ENCODE measurements at regions not wholly inside any gene's neighbourhood (a gene's known extent, or its start where the extent isn't known, plus 50 kb on each side); places are given as distances from the start of the nearest gene placed in this dataset.

DNA sequence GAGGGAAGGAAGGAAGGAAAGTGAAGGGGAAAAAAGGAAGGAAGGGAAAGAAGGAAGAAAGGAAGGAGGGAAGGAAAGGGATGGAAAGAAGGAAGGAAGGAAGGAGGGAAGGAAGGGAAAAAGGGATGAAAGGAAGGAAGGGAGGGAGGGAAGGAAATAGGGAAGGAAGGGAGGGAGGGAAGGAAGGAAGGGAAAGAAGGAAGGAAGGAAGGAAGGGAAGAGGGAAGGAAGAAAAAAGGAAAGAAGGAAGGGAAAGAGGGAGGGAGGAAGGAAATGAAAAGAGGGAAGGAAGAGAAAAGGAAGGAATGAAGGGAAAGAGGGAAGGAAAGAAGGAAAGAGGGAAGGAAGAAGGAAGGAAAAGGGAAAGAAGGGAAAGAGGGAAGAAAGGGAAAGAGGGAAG, 136.9 kb downstream of the BARX1 start:
- H3K4me3 ChIP-seq (ENCODE audit: low read depth, low read length), result no peak overlapping the region
- TF ChIP-seq, protein P1, sequence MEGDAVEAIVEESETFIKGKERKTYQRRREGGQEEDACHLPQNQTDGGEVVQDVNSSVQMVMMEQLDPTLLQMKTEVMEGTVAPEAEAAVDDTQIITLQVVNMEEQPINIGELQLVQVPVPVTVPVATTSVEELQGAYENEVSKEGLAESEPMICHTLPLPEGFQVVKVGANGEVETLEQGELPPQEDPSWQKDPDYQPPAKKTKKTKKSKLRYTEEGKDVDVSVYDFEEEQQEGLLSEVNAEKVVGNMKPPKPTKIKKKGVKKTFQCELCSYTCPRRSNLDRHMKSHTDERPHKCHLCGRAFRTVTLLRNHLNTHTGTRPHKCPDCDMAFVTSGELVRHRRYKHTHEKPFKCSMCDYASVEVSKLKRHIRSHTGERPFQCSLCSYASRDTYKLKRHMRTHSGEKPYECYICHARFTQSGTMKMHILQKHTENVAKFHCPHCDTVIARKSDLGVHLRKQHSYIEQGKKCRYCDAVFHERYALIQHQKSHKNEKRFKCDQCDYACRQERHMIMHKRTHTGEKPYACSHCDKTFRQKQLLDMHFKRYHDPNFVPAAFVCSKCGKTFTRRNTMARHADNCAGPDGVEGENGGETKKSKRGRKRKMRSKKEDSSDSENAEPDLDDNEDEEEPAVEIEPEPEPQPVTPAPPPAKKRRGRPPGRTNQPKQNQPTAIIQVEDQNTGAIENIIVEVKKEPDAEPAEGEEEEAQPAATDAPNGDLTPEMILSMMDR (IDR thresholded peaks at IDR 0.05; ENCODE audit: borderline replicate concordance, insufficient read depth, low read depth, low read length), result no peak

DNA sequence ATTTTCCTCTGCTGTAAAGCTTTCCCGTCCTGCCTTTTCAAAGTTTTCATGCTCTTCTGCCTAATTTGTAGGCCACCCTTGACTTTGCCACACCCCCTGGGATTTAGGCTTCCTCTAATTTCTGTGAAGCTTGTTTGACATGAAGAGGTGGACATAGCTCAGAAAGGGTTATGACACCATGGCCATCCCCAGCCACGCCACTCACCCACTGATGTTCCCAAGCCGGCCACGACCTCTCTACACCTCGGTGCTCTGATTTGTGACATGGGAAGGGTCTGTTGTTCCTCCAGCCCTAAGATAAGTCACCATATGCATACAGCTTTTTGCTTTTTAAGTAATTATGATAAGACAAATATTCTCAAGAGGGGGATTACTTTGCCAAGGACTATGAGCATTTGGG, 139.5 kb downstream of the BARX1 start:
- TF ChIP-seq, protein P1 (IDR thresholded peaks at IDR 0.05; ENCODE audit: borderline replicate concordance, insufficient read depth, low read depth, low read length), result no peak
- no peak overlapping the region for H3K4me3 ChIP-seq (ENCODE audit: low read depth, low read length)

DNA sequence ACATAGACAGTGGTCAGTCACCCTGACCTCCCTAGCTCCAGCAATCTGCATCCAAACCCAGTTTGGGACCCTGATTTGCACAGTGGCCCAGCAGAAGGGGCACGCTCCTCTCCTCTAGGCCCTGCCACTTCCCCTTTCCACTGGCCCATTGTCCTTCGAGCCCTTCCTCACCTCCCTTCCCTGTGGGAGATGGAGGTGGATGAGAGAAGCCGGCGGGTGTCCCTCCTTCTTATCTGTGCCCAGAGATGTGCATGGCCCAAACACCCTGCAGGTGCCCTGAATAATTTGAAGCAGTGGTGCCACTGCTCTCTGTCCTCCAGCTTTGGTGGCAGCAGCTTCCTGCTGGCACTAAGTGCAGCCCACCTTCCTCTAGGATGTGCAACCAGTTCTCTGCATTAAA, 140.0 kb downstream of the BARX1 start:
- H3K4me3 ChIP-seq (ENCODE audit: low read depth, low read length), result no peak overlapping the region
- TF ChIP-seq, protein P1 (IDR thresholded peaks at IDR 0.05; ENCODE audit: borderline replicate concordance, insufficient read depth, low read depth, low read length), result no peak

DNA sequence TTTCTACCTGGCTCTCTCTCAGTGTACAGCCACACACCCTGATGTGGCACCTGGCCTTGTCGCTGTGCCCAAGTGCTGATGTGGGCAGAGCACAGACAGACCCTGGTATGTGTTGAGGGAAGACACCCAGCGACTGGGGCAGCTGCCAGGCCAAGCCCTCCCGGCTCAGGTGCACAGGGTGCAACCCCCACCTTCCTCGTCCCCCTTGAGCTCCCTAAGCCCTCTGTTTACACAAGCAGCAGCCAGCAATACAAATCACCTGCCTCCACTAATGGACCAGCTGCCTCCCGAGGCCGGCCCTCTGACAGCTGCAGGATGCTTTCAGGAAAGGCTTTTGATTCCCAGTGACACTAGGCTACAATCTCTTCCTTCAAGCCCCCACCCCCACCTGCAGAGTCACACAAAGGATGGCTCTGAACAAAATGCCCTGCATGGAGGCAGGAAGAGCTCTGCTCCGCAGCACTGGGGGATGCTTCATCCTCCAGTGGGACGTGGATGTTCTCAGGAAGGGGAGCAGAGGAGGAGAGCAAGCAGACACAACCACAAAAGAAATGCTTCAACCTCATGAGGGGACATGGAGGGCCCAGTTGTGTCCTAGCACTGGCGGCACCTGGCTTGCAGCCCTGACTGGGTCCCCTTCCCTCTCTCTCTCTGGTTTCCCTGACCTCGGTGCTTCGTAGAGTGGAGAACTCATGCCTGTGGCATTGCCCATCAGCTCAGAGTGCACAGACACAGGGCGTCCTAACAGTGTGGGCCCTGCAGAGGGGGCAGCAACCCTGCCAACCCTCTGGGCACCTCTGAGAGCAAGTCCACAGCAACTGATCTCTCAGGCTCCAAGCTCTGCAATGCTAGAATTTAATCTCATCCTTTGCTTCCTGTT, 140.8 kb downstream of the BARX1 start:
- no peak overlapping the region for H3K4me3 ChIP-seq (ENCODE audit: low read depth, low read length)
- TF ChIP-seq, protein P1 (IDR thresholded peaks at IDR 0.05; ENCODE audit: borderline replicate concordance, insufficient read depth, low read depth, low read length), result no peak

DNA sequence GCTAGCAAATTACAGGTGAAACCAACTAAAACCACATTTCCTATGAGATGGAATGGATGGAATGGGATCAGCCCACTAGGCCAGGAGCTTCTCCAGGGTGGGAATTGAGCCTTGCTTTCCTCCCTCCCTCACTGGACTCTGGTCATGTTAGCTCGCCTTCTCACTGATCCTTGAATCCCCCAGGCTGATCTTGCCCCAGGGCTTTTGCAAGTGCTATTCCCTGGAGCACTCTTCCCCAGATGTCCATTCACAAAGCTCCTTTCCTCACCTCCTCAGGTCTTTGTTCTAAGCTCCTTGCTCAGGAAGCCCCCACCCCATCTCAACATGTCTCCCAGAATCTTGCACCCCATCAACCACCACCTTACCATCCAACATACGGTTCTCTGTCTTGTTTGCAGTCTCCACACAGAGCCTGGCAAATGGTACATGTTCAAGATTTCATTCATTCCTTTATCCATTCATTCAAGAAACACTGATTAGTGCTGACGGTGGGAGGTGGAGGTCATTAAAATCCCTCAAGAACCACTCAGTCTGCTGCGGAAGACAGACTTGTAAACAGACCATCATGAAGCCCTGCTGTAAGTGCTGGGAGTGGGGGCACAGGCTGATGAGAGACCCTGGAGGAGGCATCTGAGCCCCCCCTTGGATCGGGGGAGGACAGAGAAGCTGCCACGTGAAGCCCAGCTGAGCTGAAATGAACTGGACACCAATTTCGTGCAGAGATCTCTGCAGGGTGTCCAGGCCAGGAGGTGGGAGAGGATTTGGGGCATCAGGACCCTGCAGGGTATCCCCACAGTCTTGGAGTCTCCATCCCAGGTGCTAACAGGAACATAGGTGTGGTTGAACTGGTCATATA, 141.7 kb downstream of the BARX1 start:
- no peak overlapping the region for H3K4me3 ChIP-seq (ENCODE audit: low read depth, low read length)
- TF ChIP-seq, protein P1 (IDR thresholded peaks at IDR 0.05; ENCODE audit: borderline replicate concordance, insufficient read depth, low read depth, low read length), result no peak

DNA sequence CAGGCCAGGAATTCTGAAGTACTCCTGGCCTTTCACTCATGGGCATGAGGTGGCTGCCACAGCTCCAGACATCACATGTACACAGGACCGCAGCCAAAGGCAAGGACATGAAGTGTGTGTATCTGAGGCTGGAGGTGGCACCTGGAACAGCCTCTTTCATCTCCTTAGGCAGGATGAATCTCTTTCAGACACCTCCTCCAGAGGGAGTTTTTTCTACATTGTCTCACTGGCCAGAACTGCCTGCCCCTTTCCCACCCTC, 142.8 kb downstream of the BARX1 start:
- TF ChIP-seq, protein P1 (IDR thresholded peaks at IDR 0.05; ENCODE audit: borderline replicate concordance, insufficient read depth, low read depth, low read length), result no peak
- H3K4me3 ChIP-seq (ENCODE audit: low read depth, low read length), result no peak overlapping the region
